Upper lobe of left lung (tissue), 6 donors: ENCODE measurements at regions not wholly inside any gene's neighbourhood (a gene's known extent, or its start where the extent isn't known, plus 50 kb on each side); places are given as distances from the start of the nearest gene placed in this dataset.
A peak's percentile ranks its signal among the peaks of the same experiment; 100 is the strongest.
"Not testable (repeated sequence)": the region's sequence is repeated elsewhere in the genome, so short reads cannot be mapped to it uniquely, and the experiment has no call there.

ENCODE experiments used
- ATAC-seq, 2 donors: fragments of 200-7000 bp; cut with Tn5 transposase; one replicate each; pipeline ENCODE4 v1.9.1; 2022; ENCODE audit warnings: mild to moderate bottlenecking in 2 of 2, moderate library complexity in 2 of 2; ENCODE audit not compliant: low FRiP score in 2 of 2
- DNase-seq, 2 donors: peaks; one replicate each; pipeline ENCODE4 v3.0.0-alpha.2; 2019 to 2020
- H3K27ac ChIP-seq, 4 donors: fragments of 200-600 bp; sonication (generic); one replicate each; pipeline ENCODE4 v1.5.1; 2016 to 2019
- H3K27me3 ChIP-seq, 4 donors: fragments of 200-600 bp; sonication (generic); one replicate each; pipeline ENCODE4 v1.5.1; 2017 to 2019
- H3K36me3 ChIP-seq, 4 donors: fragments of 200-600 bp; sonication (generic); one replicate each; pipeline ENCODE4 v1.5.1; 2016 to 2019
- H3K4me1 ChIP-seq, 4 donors: fragments of 200-600 bp; sonication (generic); one replicate each; pipeline ENCODE4 v1.5.1; 2018 to 2019
- H3K4me3 ChIP-seq, 4 donors: fragments of 200-600 bp; sonication (generic); one replicate each; pipeline ENCODE4 v1.5.1; 2017 to 2019; ENCODE audit warnings: mild to moderate bottlenecking in 2 of 4, moderate library complexity in 1 of 4
- H3K9me3 ChIP-seq, 4 donors: fragments of 200-600 bp; sonication (generic); one replicate each; pipeline ENCODE4 v1.5.1; 2018 to 2019
- CTCF ChIP-seq, 6 experiments: fragments of 450-650 bp in 4 of 6; fragments of 200-600 bp in 2 of 6; sonication (generic) in 2 of 6; IDR thresholded peaks; one replicate each; pipeline ENCODE4 v1.5.1; 2016 to 2019; ENCODE audit warnings: antibody characterized with exemption in 6 of 6
- EP300 ChIP-seq, 4 donors: sonication (generic); formaldehyde crosslinking; IDR thresholded peaks; one replicate each; pipeline ENCODE4 v1.5.1; 2017; ENCODE audit warnings: antibody characterized with exemption in 4 of 4, control low read depth in 2 of 4
- POLR2A ChIP-seq, 4 donors: fragments of 450-650 bp; IDR thresholded peaks; one replicate each; pipeline ENCODE4 v1.5.1; 2016 to 2017; ENCODE audit warnings: antibody characterized with exemption in 4 of 4, mild to moderate bottlenecking in 2 of 4
- POLR2AphosphoS5 ChIP-seq, 2 donors: sonication (generic); formaldehyde crosslinking; IDR thresholded peaks; one replicate each; pipeline ENCODE4 v1.5.1; 2017; ENCODE audit warnings: antibody characterized with exemption in 2 of 2
- WGBS, 2 donors: methylation state at CpG; one replicate each; pipeline ENCODE4 v1.1.5; 2017 to 2018; 5-methylcytosine and 5-hydroxymethylcytosine counted together
- donor health status: DM: no; HTN: no; CAD: no; lungs with moderate emphysema.
- donor health status: DM: no; HTN: yes; CAD: no; lungs with severe emphysema.

- H3K4me1 ChIP-seq: no peaks in the 10 kb centered on the region
- H3K9me3 ChIP-seq: no peaks in the 10 kb centered on the region
- no peaks in the 10 kb centered on the region for H3K27me3 ChIP-seq
- ATAC-seq (no peak), DNase-seq (no peak)
- H3K4me3 ChIP-seq: no peak overlapping the region
- no peak overlapping the region for H3K27ac ChIP-seq
- TF ChIP-seq POLR2AphosphoS5 (IDR thresholded peaks at IDR 0.05) (no peak), CTCF (IDR thresholded peaks at IDR 0.05) (no peak), POLR2A (IDR thresholded peaks at IDR 0.05) (no peak), EP300 (IDR thresholded peaks at IDR 0.05) (no peak)
- WGBS, 2 donors: 80 to 83% methylated on average over 8 of the region's 8 CpGs
- H3K36me3 ChIP-seq: no peaks in the 10 kb centered on the region
Measured at GRCh38 chr2:182606728-182607681, 109.1 kb upstream of the DNAJC10 start.

- WGBS, 2 donors: 92 to 95% methylated on average over 23 to 47 of the region's 48 CpGs
- H3K9me3 ChIP-seq: no peaks in the 10 kb centered on the region
- DNase-seq: peak in 1 of 2 donors; percentile 80
- no peak for ATAC-seq
- H3K4me3 ChIP-seq: no peak overlapping the region
- no peaks in the 10 kb centered on the region for H3K4me1 ChIP-seq
- no peak for TF ChIP-seq EP300 (IDR thresholded peaks at IDR 0.05)
- TF ChIP-seq CTCF (IDR thresholded peaks at IDR 0.05): no peak
- no peak for TF ChIP-seq POLR2AphosphoS5 (IDR thresholded peaks at IDR 0.05)
- no peak for TF ChIP-seq POLR2A (IDR thresholded peaks at IDR 0.05)
- no peaks in the 10 kb centered on the region for H3K27me3 ChIP-seq
- no peaks in the 10 kb centered on the region for H3K36me3 ChIP-seq
- H3K27ac ChIP-seq: no peak overlapping the region
Measured at GRCh38 chr2:182608181-182608845, 107.7 kb upstream of the DNAJC10 start.

GRCh38 chr2:182609005-182609404 is 107.1 kb upstream of the DNAJC10 start:
- not testable (repeated sequence) for H3K27ac ChIP-seq, ATAC-seq
- 90 to 94% methylated on average over 4 of the region's 4 CpGs for whole genome bisulfite sequencing, 2 donors

GRCh38 chr2:182610231-182610630 is 105.8 kb upstream of the DNAJC10 start:
- 87 to 88% methylated on average over 2 of the region's 2 CpGs for WGBS, 2 donors
- no peak overlapping the region for H3K27ac ChIP-seq
- no peak for DNase-seq
- no peaks in the 10 kb centered on the region for H3K27me3 ChIP-seq
- H3K36me3 ChIP-seq: no peaks in the 10 kb centered on the region
- H3K9me3 ChIP-seq: no peaks in the 10 kb centered on the region
- no peak for ATAC-seq
- H3K4me1 ChIP-seq: no peaks in the 10 kb centered on the region
- no peak overlapping the region for H3K4me3 ChIP-seq
- TF ChIP-seq POLR2AphosphoS5 (IDR thresholded peaks at IDR 0.05): no peak
- no peak for TF ChIP-seq POLR2A (IDR thresholded peaks at IDR 0.05)
- TF ChIP-seq EP300 (IDR thresholded peaks at IDR 0.05): no peak
- TF ChIP-seq CTCF (IDR thresholded peaks at IDR 0.05): no peak

More at GRCh38 chr2:182609005-182609404, 107.1 kb upstream of the DNAJC10 start:
- not testable (repeated sequence) for H3K27me3 ChIP-seq, DNase-seq, H3K4me1 ChIP-seq, H3K4me3 ChIP-seq, H3K36me3 ChIP-seq, H3K9me3 ChIP-seq

GRCh38 chr2:182611009-182611408 is 105.0 kb upstream of the DNAJC10 start:
- TF ChIP-seq POLR2A (IDR thresholded peaks at IDR 0.05) (no peak), CTCF (IDR thresholded peaks at IDR 0.05) (no peak), EP300 (IDR thresholded peaks at IDR 0.05) (no peak), POLR2AphosphoS5 (IDR thresholded peaks at IDR 0.05) (no peak)
- Histone ChIP-seq H3K27ac (no peak overlapping the region), H3K4me1 (no peaks in the 10 kb centered on the region), H3K4me3 (no peak overlapping the region), H3K36me3 (no peaks in the 10 kb centered on the region), H3K9me3 (no peaks in the 10 kb centered on the region), H3K27me3 (no peaks in the 10 kb centered on the region)
- 85 to 87% methylated on average over 3 of the region's 3 CpGs for WGBS, 2 donors
- ATAC-seq (no peak), DNase-seq (no peak)
